Kasumi-1 (cell line): ENCODE measurements at regions not wholly inside any gene's neighbourhood (a gene's known extent, or its start where the extent isn't known, plus 50 kb on each side); places are given as distances from the start of the nearest gene placed in this dataset.

ENCODE experiments used
- DNase-seq, 2 experiments: peaks; one replicate each; lab custom pipeline; 2025; lab: John Stamatoyannopoulos, UW

DNA sequence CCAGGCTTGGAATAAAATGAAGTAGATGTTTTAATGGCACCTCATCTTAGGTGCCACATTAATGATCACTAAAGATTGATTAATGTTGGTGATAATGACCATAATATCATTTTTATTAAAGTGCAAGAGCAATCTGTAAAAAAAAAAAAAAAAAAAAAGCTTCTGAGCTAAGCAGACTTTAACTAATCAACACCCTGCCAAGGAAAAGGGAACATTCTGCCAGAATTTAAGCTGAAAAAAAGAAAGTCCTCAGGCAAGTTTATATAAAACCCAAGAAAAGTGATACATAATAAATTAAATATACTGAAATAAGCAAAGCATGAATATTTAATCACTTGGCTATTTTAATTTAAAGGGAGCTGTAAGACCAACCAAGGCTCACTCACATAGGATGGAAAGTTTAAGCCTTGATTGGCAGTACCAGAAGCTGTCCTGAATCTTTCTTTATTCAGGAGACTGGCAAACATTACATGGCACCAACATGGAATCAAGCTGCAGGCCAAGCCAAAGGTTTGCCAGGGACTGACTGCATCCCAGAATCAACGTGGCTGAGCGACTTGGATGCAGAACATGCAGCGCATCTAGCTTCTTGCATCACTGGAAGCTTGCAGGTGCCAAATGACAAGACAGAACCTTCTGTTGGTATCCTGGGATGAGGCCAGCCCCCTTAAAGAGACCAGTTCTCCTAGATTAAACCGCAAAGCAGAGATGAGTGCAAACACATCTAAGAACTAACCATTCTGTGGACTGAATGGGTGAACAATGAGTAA lies 413.6 kb downstream of the ENC1 start:
- DNase-seq: no peak

DNA sequence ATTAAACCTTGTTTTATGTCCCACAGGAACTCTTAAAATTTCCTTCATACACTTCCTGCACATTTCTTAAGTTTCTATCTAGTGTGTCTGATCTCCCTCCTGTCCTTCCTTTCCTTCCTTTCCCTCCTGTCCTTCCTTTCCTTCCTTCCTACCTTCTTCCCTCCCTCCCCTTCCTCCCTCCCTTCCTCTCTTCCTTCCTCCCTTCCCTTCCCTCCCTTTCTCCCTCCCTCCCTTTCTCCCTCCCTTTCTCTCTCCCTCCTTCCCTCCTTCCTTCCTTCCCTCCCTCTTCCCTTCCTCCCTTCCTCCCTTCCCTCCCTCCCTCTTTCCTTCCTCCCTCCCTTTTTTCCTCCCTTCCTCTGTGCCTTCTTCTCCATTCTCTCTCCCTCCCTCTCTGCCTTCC lies 414.9 kb downstream of the ENC1 start:
- no peak for DNase-seq

DNA sequence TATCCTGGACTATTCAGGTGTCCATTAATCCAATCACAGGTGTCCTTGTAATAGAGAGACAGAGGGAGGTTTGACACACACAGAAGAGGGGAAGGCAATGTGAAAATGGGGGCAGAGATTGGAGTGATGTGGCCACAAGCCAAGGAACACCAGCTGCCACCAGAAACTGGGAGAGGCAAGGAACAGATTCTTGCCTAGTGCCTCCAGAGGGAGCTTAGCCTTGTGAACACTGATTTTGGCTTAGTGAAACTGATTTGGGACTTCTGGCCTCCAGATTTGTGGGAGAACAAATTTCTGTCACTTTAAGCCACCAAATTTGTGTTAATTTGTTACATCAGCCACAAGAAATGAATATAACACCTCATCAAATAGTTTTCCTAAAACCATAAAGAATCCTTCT lies 416.2 kb downstream of the ENC1 start:
- no peak for DNase-seq

DNA sequence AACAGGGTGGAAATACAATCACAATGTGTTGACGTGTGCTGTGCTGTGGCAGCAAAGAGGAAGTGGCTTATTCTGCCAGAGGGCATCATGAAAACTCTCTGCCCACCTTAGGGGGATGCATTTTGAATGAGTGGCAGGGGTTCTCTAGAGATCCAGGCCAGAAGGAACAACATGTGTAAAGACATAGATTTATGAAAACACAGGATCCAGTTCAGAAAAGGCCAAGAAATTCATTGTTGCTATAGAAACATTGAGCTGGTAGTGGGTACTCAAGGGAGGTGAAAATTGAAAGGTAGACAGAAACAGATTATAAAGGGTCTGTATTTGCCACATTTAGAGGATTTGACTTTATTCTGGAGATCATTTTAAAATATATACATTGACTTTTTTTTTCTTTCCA lies 417.7 kb downstream of the ENC1 start:
- DNase-seq: peak in 1 of 2 experiments; percentile 4

DNA sequence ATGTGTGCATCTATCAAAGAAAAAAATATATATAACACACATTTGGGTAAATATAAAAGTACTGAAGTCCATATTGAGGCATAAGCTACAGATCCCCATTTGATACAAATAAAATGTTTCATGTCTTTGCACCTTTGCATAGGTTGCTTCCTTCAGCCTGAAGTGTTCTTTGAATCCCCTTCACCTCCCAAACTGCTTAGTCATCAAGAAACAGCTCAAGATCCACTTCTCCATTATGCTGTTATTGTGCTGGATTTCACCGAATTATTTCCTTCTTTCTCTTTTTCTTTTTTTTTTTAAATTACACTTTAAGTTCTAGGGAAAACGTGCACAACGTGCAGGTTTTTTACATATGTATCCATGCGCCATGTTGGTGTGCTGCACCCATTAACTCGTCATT lies 419.1 kb downstream of the ENC1 start:
- DNase-seq: no peak

DNA sequence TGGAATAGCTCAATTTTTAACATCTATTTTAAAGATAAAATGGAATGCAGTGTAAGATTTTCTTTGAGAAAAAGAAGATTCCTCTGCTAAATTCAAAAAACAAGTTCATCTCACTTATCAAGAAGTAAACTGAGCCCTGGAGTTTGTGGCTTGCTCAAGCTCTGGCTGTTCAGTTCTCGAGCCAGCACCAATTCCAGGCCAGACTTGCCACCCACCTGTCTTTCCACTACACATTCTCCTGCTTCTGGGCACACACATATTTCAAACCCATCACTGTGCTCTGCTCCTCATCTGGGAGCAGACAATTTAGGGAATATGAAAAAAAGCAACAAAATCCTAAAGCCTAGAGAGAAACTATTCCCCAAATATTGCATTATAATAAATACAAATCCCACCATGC lies 424.5 kb downstream of the ENC1 start:
- no peak for DNase-seq

DNA sequence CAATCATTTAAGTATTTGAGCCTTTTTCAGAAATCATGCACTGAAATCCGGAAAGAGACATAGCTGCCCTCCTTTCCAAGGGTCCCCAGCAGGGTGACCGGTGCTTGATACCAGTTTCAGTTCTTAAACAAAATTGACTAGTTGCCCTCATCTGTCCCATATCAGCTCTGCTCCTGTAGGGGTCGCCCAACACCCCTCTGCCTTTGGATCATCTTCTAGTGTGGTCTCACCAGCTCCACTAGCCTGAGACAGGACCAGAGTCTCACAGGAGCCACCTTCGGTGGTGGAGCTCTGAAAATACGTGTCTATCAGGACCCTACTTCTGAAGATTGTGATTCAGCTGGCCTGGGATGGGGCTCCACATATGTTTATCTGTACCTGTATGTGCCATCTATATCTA lies 428.2 kb downstream of the ENC1 start:
- DNase-seq: peak; percentile 58 to 70

DNA sequence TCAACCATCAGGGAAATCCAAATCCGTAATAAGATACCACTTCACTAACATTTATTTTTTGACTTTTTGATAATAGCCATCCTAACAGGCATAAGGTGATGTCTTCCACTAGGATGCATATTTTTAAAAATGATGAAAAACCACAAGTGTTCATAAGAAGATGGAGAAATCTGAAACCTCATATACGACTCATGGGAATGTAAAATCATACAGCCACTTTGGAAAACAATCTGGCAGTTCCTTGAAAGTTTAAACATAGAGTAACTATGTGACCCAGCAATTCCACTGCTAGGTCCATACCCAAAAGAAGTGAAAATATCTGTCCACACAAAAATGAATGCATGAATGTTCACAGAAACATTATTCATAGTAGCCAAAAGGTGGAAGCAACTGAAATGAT lies 431.0 kb downstream of the ENC1 start:
- no peak for DNase-seq

DNA sequence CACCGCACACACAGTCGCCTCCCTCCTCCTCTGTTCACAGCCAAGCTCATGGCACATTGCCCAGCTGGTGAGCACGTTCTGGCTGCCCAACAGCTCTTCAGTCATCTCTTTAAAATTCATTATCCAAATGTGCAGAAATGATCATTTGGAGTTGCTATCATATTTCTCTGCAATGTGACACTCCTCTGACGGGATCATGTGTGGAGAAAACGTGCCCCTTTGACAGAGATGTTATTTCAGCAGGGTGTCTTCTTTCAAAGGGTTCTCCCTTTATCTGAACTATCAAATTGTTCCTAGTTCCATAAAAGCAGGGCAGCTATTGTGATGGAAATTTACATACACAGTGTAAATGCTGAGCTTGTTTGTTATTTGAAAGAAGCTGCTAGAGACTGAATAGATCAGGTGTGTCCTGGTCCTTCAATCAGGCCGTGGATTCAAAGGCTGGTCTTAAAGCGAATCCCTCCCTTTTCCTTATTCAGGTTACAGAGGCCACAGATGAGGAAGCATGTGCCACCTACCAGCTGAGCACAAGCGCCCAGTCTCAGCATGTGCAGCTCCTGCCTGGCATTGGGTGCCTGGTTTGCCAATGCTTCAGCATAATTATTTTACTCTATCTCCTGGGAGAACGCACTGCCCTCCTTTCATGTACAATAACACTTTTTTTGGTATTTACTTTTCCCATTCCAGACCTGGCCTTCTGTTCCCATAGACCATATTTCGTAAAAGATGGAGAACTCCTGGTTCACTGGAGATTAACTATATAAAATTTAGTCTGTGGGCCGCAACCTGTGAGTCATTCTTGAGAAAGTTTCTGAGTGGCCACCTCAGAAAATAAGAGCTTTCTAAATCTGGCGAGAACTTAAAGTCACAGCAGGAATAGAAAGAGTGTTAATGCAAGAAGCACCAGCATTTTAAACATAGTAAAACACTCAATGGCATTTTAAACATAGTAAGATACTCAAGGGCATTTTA lies 433.7 kb downstream of the ENC1 start:
- no peak for DNase-seq

DNA sequence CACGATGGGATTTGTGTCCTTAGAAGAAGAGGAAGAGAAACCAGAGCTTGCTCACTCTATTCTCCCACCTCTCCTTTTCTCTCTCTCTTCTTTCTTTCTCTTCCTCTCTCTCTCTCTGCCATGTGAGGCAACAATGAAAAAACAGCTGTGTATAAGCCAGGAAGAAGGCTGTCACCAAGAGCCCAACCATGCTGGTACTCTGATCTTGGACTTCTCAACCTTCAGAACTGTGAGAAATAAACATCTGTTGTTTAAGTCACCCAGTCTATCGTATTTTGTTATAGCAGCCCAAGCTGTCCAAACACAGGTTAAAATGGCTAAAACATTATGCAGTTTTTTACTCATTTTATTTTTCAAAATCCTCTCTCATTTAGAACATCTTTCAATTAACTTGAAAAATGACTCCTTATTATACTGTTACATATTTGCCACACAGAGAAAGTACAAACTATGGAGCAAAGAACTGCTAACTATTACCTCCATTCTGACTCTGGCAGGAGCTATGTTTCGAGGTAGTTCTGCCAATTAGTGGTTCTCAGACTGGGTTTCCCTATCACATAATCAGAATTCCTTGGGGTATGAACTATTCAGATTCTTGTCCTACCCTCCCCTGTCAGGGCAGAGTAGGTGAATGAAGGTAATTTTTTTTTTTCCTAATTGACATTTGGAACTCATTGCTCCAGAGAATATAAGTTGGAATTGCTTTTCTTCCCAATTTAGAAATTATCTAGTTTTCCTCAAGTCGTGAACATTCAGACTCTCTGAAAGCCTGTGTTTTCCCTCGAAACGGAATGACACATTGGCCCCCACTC lies 434.6 kb downstream of the ENC1 start:
- no peak for DNase-seq

DNA sequence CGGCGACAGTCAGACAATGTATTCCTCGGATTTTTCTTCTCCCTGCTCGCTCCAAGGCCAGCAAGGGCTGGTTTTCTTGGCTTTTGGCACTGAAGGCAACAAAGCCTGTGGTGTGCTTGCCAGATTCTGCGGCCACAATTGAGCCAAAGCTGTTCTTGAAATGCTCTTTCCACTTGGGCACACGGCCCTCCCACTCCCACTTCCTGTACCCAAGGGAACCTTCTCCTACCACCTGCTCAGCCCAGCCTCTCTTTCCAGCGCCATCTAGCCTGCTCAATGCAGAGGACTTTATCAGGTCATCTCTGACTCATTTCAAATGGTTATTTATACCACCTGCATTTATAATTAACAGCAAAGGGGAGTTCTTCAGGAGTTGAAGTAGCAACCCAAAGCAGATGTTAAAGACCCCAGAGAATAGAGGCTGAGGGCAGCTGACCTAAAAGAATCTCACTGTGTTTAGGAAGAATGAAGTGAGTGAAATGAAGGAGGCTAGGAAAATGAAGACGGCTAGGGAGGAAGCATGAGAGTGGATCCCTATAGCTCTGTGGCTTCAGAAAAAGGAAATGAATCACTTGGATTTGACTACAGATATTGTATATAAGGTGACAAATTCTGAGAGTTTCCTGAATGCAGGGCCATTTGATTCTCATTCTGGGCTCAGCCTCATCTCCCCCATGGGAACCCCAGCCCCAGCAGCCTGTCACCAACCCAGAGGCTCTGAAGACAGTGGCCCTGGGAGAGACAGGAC lies 439.0 kb downstream of the ENC1 start:
- peak; percentile 27 to 49 for DNase-seq

DNA sequence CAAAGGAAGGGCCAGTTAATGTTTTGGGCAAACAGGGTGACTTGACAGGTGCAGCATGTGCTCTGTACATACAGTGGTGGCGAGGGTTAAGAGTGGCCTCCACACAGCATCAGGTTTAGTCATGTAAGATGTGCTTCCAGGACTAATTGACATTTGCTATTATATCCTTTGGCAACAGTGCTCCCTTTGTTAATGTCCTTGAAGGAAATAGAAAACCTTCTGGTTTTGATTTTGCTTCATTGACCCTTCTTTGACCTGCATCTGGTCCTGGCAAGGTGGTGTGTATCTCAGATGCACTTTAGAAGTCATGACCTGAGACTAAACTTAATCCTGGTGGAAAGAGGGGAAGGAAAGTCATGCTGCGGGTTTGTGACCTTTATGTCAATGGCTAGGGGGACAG lies 440.0 kb downstream of the ENC1 start:
- no peak for DNase-seq

DNA sequence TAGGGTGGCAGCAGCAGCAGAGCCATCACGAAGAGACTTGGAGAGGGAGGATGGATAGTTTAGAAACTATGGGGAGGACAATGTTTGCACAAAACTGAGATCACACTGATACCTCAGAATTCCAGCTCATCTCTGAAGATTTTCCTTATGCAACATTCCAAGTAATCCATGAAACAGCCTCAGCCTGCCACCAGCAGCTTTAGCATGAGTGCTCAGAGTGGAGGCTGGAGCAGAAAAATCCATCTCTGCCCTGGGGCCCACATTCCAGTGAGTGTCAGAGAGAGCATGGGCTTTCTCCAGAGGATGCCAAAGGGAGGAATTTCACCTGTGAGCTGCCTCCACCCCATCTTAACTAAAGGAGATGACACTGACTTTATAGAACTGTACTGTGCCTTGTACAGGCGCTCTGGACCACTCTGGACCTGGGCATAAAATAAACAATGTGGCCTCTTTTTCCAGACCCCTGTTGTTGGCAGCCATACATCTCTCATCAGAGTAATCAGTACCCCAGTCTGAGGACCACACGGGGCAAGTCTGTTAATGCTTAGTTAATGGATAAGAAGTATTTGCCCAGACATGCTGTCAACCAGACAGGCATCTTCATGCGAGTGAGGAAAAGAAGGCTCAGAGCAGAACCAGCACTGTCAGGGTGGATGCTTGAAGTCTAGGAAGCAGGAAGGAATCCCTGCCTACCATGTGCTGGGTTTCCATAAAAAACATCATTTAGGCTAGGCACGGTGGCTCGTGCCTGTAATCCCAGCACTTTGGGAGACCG lies 440.9 kb downstream of the ENC1 start:
- DNase-seq: no peak

DNA sequence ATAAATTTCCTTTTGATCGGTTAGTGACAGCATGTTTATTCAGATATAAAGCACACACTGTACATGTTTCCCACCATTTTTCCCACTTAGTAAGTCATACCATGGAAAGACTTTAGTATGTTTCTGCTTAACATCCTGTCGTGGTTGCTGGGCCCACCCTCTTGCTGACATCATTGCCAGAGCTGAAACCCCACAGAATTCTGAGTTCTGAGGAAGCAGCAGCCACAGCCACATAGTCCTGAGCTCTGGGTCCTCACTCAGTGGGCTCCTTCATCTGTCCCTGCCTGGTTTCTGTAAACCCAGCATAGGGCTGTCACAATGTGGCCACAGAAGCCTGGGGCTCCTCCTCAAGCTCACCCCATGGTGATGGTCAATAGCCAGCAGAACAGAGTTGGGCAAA lies 441.5 kb downstream of the ENC1 start:
- peak in 1 of 2 experiments; percentile 3 for DNase-seq

DNA sequence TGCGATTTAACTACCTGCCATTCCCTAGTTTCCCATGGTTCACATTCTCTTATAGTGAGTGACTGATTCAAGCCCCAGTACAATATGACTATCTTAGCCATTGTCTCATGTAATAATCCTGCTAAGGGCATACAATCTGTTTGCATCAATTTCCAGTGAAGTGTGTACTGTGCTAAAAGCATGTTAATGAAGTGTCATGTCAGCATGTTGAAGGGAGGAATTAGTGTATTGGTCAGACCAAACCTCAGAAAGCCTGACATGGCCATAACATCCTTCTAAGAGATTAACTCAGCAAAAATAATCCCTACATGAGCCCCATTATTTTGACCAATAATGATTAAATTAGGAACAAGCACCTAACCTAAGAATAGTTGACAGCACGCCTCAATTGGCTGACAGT lies 442.4 kb downstream of the ENC1 start:
- DNase-seq: no peak

DNA sequence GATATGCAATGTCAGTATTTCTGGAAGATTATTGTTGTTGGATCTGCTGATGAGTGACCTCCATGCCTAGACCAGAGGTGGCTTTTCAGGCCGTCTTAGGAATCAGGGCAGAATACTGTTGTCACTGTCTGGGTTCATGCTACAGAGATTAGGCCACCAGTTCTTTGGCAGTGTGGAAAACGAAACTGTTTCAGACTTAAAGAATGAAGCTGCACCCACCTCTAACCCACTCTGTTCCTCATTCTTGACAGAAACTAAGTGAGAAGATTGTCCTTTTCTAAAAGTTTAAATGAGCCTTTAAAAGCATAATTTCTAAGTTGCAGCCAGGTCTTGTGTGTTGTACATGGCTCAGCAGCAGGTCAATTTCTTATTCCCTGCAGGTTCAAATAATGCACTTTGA lies 444.3 kb downstream of the ENC1 start:
- peak in 1 of 2 experiments; percentile 4 for DNase-seq

DNA sequence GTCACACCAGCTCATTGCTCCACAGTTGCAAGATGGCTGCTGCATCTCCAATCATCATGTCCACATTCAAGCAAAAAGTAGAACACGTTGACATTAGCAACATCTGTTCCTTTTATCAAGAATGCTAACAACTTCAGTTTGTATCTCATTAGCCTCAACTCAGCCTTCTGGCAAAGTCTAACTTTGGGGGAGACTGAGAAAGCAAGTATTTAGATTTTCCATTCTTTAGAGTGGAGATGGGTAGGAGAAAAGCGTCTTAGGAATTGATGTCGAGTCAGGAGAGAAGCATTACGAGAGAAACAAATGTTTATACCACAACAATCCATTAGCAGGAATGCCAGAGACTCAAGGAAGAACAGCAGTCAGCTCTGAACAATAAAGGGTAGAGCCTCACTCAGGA lies 446.3 kb downstream of the ENC1 start:
- no peak for DNase-seq

DNA sequence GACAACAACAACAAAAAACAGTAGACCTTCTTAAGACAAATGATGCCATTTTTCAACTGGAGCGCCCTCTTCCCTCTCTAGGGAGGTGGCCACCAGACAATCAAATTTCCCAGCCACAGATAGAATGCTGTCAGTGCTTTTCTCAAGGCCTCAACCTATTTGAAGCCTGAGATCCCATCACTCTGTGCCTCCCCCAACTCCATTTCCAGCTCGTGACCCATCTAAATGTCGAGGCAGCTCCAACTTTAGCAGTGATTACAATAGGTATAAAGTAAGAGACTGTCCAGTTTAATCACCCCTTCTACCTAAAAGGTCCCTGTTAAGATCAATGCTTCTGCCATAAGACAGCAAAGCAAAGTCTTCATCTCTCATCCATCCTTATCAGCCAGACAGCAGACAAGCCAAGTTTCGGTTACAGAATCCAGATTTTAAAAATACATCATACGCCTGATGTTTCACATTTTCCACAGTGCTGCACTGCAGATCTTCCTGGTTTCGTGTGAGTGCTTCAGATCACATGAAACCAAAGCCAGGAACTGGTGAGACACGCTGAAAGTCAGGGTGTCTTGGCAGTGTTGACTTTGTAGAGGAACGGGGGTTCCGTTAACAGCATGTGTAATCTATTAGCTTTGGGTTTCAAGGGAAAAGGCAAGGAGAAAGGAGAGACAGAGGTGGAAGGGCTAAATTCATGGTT lies 447.8 kb downstream of the ENC1 start:
- no peak for DNase-seq

DNA sequence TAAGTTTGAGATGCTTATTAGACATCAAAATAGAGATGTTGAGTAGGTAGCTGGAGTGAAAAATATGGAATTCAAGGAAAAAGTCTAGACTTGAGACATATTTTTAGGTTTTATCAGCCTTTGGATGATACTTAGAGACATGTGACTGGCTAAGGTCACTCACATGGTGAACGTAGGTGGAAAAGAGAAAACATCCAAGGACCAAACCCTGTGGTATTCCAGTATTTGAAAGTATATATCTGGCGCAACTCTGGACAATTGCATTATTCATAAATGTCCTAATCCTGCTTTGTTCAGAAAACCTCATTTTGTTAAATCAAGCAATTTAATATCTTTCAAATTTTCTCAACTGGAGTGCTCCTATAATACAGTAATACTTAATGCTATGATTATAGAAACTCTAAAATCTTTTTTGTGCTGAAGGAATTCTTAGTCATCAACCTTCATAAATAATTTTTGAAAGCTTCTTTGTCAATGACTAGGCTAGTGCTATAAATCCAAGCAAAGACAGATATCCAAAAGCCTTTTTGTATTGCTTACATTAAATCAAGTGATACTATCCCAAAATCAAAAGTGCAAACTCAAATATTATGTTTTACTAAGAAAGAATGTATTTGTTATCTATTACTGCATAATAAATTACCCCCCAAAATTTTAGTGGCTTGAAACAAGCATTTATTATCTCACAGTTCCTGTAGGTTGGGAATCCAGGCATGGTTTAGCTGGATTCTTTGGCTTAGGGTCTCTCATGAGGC lies 452.0 kb downstream of the ENC1 start:
- DNase-seq: no peak
